ENCODE measurements at regions not wholly inside any gene's neighbourhood (a gene's known extent, or its start where the extent isn't known, plus 50 kb on each side); places are given as distances from the start of the nearest gene placed in this dataset.

GRCh38 chr18:11533513-11533890 is 75.9 kb upstream of the SLC35G4 start:
- Histone ChIP-seq H3K9ac (ENCODE audit: insufficient read depth in 1 of 2, low read length in 2 of 2) (no peak overlapping the region), H3K27me3 (ENCODE audit: control insufficient read depth in 3 of 3, insufficient read depth in 3 of 3, low read length in 2 of 3) (no peaks in the 10 kb centered on the region), H3K27ac (ENCODE audit: low read depth in 1 of 2, low read length in 1 of 2) (no peak overlapping the region), H3K4me3 (no peak overlapping the region), H3K4me1 (ENCODE audit: control insufficient read depth in 5 of 5, insufficient read depth in 5 of 5, low read length in 5 of 5) (peaks cover 0 to 21% (median 0%) of the 10 kb centered on the region in 5 donors), H3K9me3 (ENCODE audit: control insufficient read depth in 4 of 4, insufficient read depth in 3 of 4, low read length in 3 of 4) (peaks cover 0 to 8% (median 0%) of the 10 kb centered on the region in 4 donors), H3K36me3 (ENCODE audit: control insufficient read depth in 4 of 4, insufficient read depth in 4 of 4, low read length in 4 of 4) (no peaks in the 10 kb centered on the region)
- ATAC-seq (ENCODE audit: insufficient read depth, low FRiP score) (no peak), DNase-seq (no peak)
- no peak for TF ChIP-seq CTCF (IDR thresholded peaks at IDR 0.05; ENCODE audit: control extremely low read depth, extremely low read depth)
- WGBS, 2 donors: 89 to 95% methylated on average over 13 of the region's 13 CpGs

GRCh38 chr18:11532758-11533512 is 76.5 kb upstream of the SLC35G4 start:
- no peak for TF ChIP-seq CTCF (IDR thresholded peaks at IDR 0.05; ENCODE audit: control extremely low read depth, extremely low read depth)
- Histone ChIP-seq H3K36me3 (ENCODE audit: control insufficient read depth in 4 of 4, insufficient read depth in 4 of 4, low read length in 4 of 4) (no peaks in the 10 kb centered on the region), H3K9ac (ENCODE audit: insufficient read depth in 1 of 2, low read length in 2 of 2) (no peak overlapping the region), H3K27ac (ENCODE audit: low read depth in 1 of 2, low read length in 1 of 2) (no peak overlapping the region), H3K9me3 (ENCODE audit: control insufficient read depth in 4 of 4, insufficient read depth in 3 of 4, low read length in 3 of 4) (peaks cover 0 to 8% (median 0%) of the 10 kb centered on the region in 4 donors), H3K4me1 (ENCODE audit: control insufficient read depth in 5 of 5, insufficient read depth in 5 of 5, low read length in 5 of 5) (peaks cover 0 to 21% (median 0%) of the 10 kb centered on the region in 5 donors), H3K4me3 (no peak overlapping the region), H3K27me3 (ENCODE audit: control insufficient read depth in 3 of 3, insufficient read depth in 3 of 3, low read length in 2 of 3) (no peaks in the 10 kb centered on the region)
- DNase-seq: no peak
- peak; percentile 20 for ATAC-seq (ENCODE audit: insufficient read depth, low FRiP score)
- 96 to 97% methylated on average over 35 of the region's 35 CpGs for WGBS, 2 donors

- 88 to 93% methylated on average over 6 of the region's 6 CpGs for WGBS, 2 donors
- Histone ChIP-seq H3K9ac (ENCODE audit: insufficient read depth in 1 of 2, low read length in 2 of 2) (no peak overlapping the region), H3K27me3 (ENCODE audit: control insufficient read depth in 3 of 3, insufficient read depth in 3 of 3, low read length in 2 of 3) (no peaks in the 10 kb centered on the region), H3K36me3 (ENCODE audit: control insufficient read depth in 4 of 4, insufficient read depth in 4 of 4, low read length in 4 of 4) (no peaks in the 10 kb centered on the region), H3K9me3 (ENCODE audit: control insufficient read depth in 4 of 4, insufficient read depth in 3 of 4, low read length in 3 of 4) (peaks cover 0 to 8% (median 0%) of the 10 kb centered on the region in 4 donors), H3K4me1 (ENCODE audit: control insufficient read depth in 5 of 5, insufficient read depth in 5 of 5, low read length in 5 of 5) (peaks cover 0 to 21% (median 0%) of the 10 kb centered on the region in 5 donors), H3K27ac (ENCODE audit: low read depth in 1 of 2, low read length in 1 of 2) (no peak overlapping the region), H3K4me3 (no peak overlapping the region)
- no peak for TF ChIP-seq CTCF (IDR thresholded peaks at IDR 0.05; ENCODE audit: control extremely low read depth, extremely low read depth)
- DNase-seq: no peak
- no peak for ATAC-seq (ENCODE audit: insufficient read depth, low FRiP score)
Observed at GRCh38 chr18:11529081-11529480, 80.3 kb upstream of the SLC35G4 start.
